ENCODE measurements at regions not wholly inside any gene's neighbourhood (a gene's known extent, or its start where the extent isn't known, plus 50 kb on each side); places are given as distances from the start of the nearest gene placed in this dataset.

- TF ChIP-seq CTCF (IDR thresholded peaks at IDR 0.05; ENCODE audit: poor library complexity), result no peak
- TF ChIP-seq EZH2 (IDR thresholded peaks at IDR 0.05; ENCODE audit: borderline replicate concordance), result no peak
Observed at GRCh38 chr18:11316546-11316945, 167.2 kb upstream of the PIEZO2 start.

Data from hepatocyte (in vitro differentiated cells).